ENCODE measurements at regions not wholly inside any gene's neighbourhood (a gene's known extent, or its start where the extent isn't known, plus 50 kb on each side); places are given as distances from the start of the nearest gene placed in this dataset.
"Not testable (repeated sequence)": the region's sequence is repeated elsewhere in the genome, so short reads cannot be mapped to it uniquely, and the experiment has no call there.

- Histone ChIP-seq H3K36me3 (ENCODE audit: control insufficient read depth in 1 of 2, insufficient read depth in 2 of 2, low read depth in 1 of 2, low read length in 2 of 2) (no peaks in the 10 kb centered on the region), H3K4ac (ENCODE audit: low read depth in 1 of 2, low read length in 2 of 2) (no peak overlapping the region), H3K9ac (ENCODE audit: low read length) (no peak overlapping the region), H3K27me3 (ENCODE audit: control insufficient read depth in 1 of 2, insufficient read depth in 1 of 2, low read length in 2 of 2) (no peaks in the 10 kb centered on the region), H2BK15ac (ENCODE audit: low read depth, poor library complexity, severe bottlenecking) (no peak overlapping the region), H3K9me3 (ENCODE audit: control insufficient read depth, low read length) (no peaks in the 10 kb centered on the region), H4K8ac (ENCODE audit: low read length) (no peak overlapping the region), H3K79me1 (replicated peaks; ENCODE audit: low read length, poor library complexity, severe bottlenecking) (no peaks in the 10 kb centered on the region), H2AFZ (ENCODE audit: low read depth, low read length) (no peak overlapping the region), H2BK12ac (ENCODE audit: low read length in 2 of 2) (no peak overlapping the region), H2BK120ac (ENCODE audit: low read depth, low read length) (no peak overlapping the region), H2BK5ac (ENCODE audit: low read depth, low read length, poor library complexity, severe bottlenecking) (no peak overlapping the region), H3K4me2 (ENCODE audit: low read length, poor library complexity, severe bottlenecking) (no peak overlapping the region), H2AK5ac (ENCODE audit: low read length, severe bottlenecking) (no peak overlapping the region), H3K14ac (ENCODE audit: low read length in 2 of 2) (no peak overlapping the region), H3K18ac (ENCODE audit: low read depth in 1 of 2, low read length in 2 of 2) (no peak overlapping the region), H3K4me3 (ENCODE audit: insufficient read depth in 1 of 2, low read depth in 1 of 2, low read length in 2 of 2) (no peak overlapping the region), H4K91ac (ENCODE audit: low read length) (no peak overlapping the region), H3K4me1 (ENCODE audit: control insufficient read depth, insufficient read depth, low read depth, low read length) (no peaks in the 10 kb centered on the region), H3K27ac (ENCODE audit: low read length, poor library complexity, severe bottlenecking) (no peak overlapping the region), H3K23ac (ENCODE audit: low read length in 2 of 2) (no peak overlapping the region)
- WGBS, result 59% methylated on average over 2 of the region's 3 CpGs
- DNase-seq, result no peak
These were observed 129.7 kb upstream of the CDIN1 start for GRCh38 chr15:36449662-36450145.

GRCh38 chr15:36454244-36454643 lies 125.2 kb upstream of the CDIN1 start:
- not testable (repeated sequence) for H4K8ac ChIP-seq (ENCODE audit: low read length); H2BK15ac ChIP-seq (ENCODE audit: low read depth, poor library complexity, severe bottlenecking); H3K36me3 ChIP-seq (ENCODE audit: control insufficient read depth in 1 of 2, insufficient read depth in 2 of 2, low read depth in 1 of 2, low read length in 2 of 2); H2AFZ ChIP-seq (ENCODE audit: low read depth, low read length); H3K4ac ChIP-seq (ENCODE audit: low read depth in 1 of 2, low read length in 2 of 2); H3K23ac ChIP-seq (ENCODE audit: low read length in 2 of 2); H4K91ac ChIP-seq (ENCODE audit: low read length); H3K4me2 ChIP-seq (ENCODE audit: low read length, poor library complexity, severe bottlenecking); H3K79me1 ChIP-seq (replicated peaks; ENCODE audit: low read length, poor library complexity, severe bottlenecking); H3K18ac ChIP-seq (ENCODE audit: low read depth in 1 of 2, low read length in 2 of 2); H2BK120ac ChIP-seq (ENCODE audit: low read depth, low read length); H2AK5ac ChIP-seq (ENCODE audit: low read length, severe bottlenecking); H3K9me3 ChIP-seq (ENCODE audit: control insufficient read depth, low read length); H3K4me3 ChIP-seq (ENCODE audit: insufficient read depth in 1 of 2, low read depth in 1 of 2, low read length in 2 of 2); H3K27ac ChIP-seq (ENCODE audit: low read length, poor library complexity, severe bottlenecking); H3K14ac ChIP-seq (ENCODE audit: low read length in 2 of 2); DNase-seq; H2BK12ac ChIP-seq (ENCODE audit: low read length in 2 of 2); H2BK5ac ChIP-seq (ENCODE audit: low read depth, low read length, poor library complexity, severe bottlenecking); H3K27me3 ChIP-seq (ENCODE audit: control insufficient read depth in 1 of 2, insufficient read depth in 1 of 2, low read length in 2 of 2); H3K4me1 ChIP-seq (ENCODE audit: control insufficient read depth, insufficient read depth, low read depth, low read length); H3K9ac ChIP-seq (ENCODE audit: low read length)
- 94% methylated on average over 4 of the region's 4 CpGs for WGBS

- Histone ChIP-seq H4K91ac (ENCODE audit: low read length) (no peak overlapping the region), H4K8ac (ENCODE audit: low read length) (no peak overlapping the region), H3K4me1 (ENCODE audit: control insufficient read depth, insufficient read depth, low read depth, low read length) (no peaks in the 10 kb centered on the region), H3K27me3 (ENCODE audit: control insufficient read depth in 1 of 2, insufficient read depth in 1 of 2, low read length in 2 of 2) (no peaks in the 10 kb centered on the region), H2AK5ac (ENCODE audit: low read length, severe bottlenecking) (no peak overlapping the region), H3K36me3 (ENCODE audit: control insufficient read depth in 1 of 2, insufficient read depth in 2 of 2, low read depth in 1 of 2, low read length in 2 of 2) (no peaks in the 10 kb centered on the region), H2BK120ac (ENCODE audit: low read depth, low read length) (no peak overlapping the region), H3K4ac (ENCODE audit: low read depth in 1 of 2, low read length in 2 of 2) (no peak overlapping the region), H2BK12ac (ENCODE audit: low read length in 2 of 2) (no peak overlapping the region), H3K4me2 (ENCODE audit: low read length, poor library complexity, severe bottlenecking) (no peak overlapping the region), H3K79me1 (replicated peaks; ENCODE audit: low read length, poor library complexity, severe bottlenecking) (no peaks in the 10 kb centered on the region), H3K14ac (ENCODE audit: low read length in 2 of 2) (no peak overlapping the region), H3K9ac (ENCODE audit: low read length) (no peak overlapping the region), H3K18ac (ENCODE audit: low read depth in 1 of 2, low read length in 2 of 2) (no peak overlapping the region), H3K4me3 (ENCODE audit: insufficient read depth in 1 of 2, low read depth in 1 of 2, low read length in 2 of 2) (no peak overlapping the region), H2BK15ac (ENCODE audit: low read depth, poor library complexity, severe bottlenecking) (no peak overlapping the region), H3K23ac (ENCODE audit: low read length in 2 of 2) (no peak overlapping the region), H3K9me3 (ENCODE audit: control insufficient read depth, low read length) (peaks cover 18% of the 10 kb centered on the region), H2BK5ac (ENCODE audit: low read depth, low read length, poor library complexity, severe bottlenecking) (no peak overlapping the region), H2AFZ (ENCODE audit: low read depth, low read length) (no peak overlapping the region), H3K27ac (ENCODE audit: low read length, poor library complexity, severe bottlenecking) (no peak overlapping the region)
- 65% methylated on average over 3 of the region's 5 CpGs for WGBS
- DNase-seq, result no peak
These were observed 121.0 kb upstream of the CDIN1 start for GRCh38 chr15:36458411-36458810.

- no peak overlapping the region for H3K4me3 ChIP-seq (ENCODE audit: insufficient read depth in 1 of 2, low read depth in 1 of 2, low read length in 2 of 2)
- no CpG with 5 or more reads among the region's 1 CpG for WGBS
- no peak overlapping the region for H2BK12ac ChIP-seq (ENCODE audit: low read length in 2 of 2)
- no peak overlapping the region for H4K8ac ChIP-seq (ENCODE audit: low read length)
- no peak for DNase-seq
- no peak overlapping the region for H3K9ac ChIP-seq (ENCODE audit: low read length)
- H2AFZ ChIP-seq (ENCODE audit: low read depth, low read length), result no peak overlapping the region
- no peaks in the 10 kb centered on the region for H3K79me1 ChIP-seq (replicated peaks; ENCODE audit: low read length, poor library complexity, severe bottlenecking)
- no peaks in the 10 kb centered on the region for H3K27me3 ChIP-seq (ENCODE audit: control insufficient read depth in 1 of 2, insufficient read depth in 1 of 2, low read length in 2 of 2)
- H2BK15ac ChIP-seq (ENCODE audit: low read depth, poor library complexity, severe bottlenecking), result no peak overlapping the region
- no peak overlapping the region for H3K27ac ChIP-seq (ENCODE audit: low read length, poor library complexity, severe bottlenecking)
- no peak overlapping the region for H3K23ac ChIP-seq (ENCODE audit: low read length in 2 of 2)
- no peak overlapping the region for H3K4me2 ChIP-seq (ENCODE audit: low read length, poor library complexity, severe bottlenecking)
- H2AK5ac ChIP-seq (ENCODE audit: low read length, severe bottlenecking), result no peak overlapping the region
- no peaks in the 10 kb centered on the region for H3K36me3 ChIP-seq (ENCODE audit: control insufficient read depth in 1 of 2, insufficient read depth in 2 of 2, low read depth in 1 of 2, low read length in 2 of 2)
- H2BK120ac ChIP-seq (ENCODE audit: low read depth, low read length), result no peak overlapping the region
- H3K18ac ChIP-seq (ENCODE audit: low read depth in 1 of 2, low read length in 2 of 2), result no peak overlapping the region
- H2BK5ac ChIP-seq (ENCODE audit: low read depth, low read length, poor library complexity, severe bottlenecking), result no peak overlapping the region
- no peak overlapping the region for H3K4ac ChIP-seq (ENCODE audit: low read depth in 1 of 2, low read length in 2 of 2)
- no peak overlapping the region for H4K91ac ChIP-seq (ENCODE audit: low read length)
- H3K4me1 ChIP-seq (ENCODE audit: control insufficient read depth, insufficient read depth, low read depth, low read length), result peaks cover 3% of the 10 kb centered on the region
- peaks cover 18% of the 10 kb centered on the region for H3K9me3 ChIP-seq (ENCODE audit: control insufficient read depth, low read length)
- no peak overlapping the region for H3K14ac ChIP-seq (ENCODE audit: low read length in 2 of 2)
These were observed 114.1 kb upstream of the CDIN1 start for GRCh38 chr15:36465304-36465703.
